ENCODE measurements at regions not wholly inside any gene's neighbourhood (a gene's known extent, or its start where the extent isn't known, plus 50 kb on each side); places are given as distances from the start of the nearest gene placed in this dataset.

DNA sequence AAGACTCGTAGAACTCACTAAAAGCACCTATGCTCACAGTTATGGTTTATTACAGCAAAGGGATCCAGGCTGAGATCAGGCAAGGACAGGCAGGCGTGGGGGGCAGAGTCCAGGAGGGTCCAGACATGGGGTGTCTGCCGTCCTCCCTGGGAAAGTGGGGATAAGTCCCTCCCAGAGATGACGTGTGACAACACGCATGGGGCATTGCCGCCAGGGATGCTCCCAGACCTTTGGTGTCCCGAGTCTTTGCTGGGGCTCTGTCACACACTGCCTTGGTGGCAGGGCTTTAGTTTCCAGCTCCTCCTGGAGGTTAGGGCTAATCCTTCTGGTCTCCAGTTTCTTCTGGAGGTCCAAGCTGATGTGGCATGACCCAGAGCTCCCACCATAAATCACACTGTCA lies 226.7 kb downstream of the CTTN start:
- DNase-seq (ENCODE audit: low spot score), result no peak
- Mint-ChIP-seq H3K4me3 (ENCODE audit: unreplicated experiment) (no peak overlapping the region), H3K4me1 (ENCODE audit: low read depth) (no peaks in the 10 kb centered on the region), H3K27me3 (ENCODE audit: low read depth) (peaks cover 16% of the 10 kb centered on the region), H3K27ac (ENCODE audit: unreplicated experiment) (no peak overlapping the region), H3K9me3 (ENCODE audit: low read depth) (no peaks in the 10 kb centered on the region), H3K36me3 (ENCODE audit: low read depth) (no peaks in the 10 kb centered on the region)
- TF ChIP-seq, protein P1, sequence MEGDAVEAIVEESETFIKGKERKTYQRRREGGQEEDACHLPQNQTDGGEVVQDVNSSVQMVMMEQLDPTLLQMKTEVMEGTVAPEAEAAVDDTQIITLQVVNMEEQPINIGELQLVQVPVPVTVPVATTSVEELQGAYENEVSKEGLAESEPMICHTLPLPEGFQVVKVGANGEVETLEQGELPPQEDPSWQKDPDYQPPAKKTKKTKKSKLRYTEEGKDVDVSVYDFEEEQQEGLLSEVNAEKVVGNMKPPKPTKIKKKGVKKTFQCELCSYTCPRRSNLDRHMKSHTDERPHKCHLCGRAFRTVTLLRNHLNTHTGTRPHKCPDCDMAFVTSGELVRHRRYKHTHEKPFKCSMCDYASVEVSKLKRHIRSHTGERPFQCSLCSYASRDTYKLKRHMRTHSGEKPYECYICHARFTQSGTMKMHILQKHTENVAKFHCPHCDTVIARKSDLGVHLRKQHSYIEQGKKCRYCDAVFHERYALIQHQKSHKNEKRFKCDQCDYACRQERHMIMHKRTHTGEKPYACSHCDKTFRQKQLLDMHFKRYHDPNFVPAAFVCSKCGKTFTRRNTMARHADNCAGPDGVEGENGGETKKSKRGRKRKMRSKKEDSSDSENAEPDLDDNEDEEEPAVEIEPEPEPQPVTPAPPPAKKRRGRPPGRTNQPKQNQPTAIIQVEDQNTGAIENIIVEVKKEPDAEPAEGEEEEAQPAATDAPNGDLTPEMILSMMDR (IDR thresholded peaks at IDR 0.05), result no peak

DNA sequence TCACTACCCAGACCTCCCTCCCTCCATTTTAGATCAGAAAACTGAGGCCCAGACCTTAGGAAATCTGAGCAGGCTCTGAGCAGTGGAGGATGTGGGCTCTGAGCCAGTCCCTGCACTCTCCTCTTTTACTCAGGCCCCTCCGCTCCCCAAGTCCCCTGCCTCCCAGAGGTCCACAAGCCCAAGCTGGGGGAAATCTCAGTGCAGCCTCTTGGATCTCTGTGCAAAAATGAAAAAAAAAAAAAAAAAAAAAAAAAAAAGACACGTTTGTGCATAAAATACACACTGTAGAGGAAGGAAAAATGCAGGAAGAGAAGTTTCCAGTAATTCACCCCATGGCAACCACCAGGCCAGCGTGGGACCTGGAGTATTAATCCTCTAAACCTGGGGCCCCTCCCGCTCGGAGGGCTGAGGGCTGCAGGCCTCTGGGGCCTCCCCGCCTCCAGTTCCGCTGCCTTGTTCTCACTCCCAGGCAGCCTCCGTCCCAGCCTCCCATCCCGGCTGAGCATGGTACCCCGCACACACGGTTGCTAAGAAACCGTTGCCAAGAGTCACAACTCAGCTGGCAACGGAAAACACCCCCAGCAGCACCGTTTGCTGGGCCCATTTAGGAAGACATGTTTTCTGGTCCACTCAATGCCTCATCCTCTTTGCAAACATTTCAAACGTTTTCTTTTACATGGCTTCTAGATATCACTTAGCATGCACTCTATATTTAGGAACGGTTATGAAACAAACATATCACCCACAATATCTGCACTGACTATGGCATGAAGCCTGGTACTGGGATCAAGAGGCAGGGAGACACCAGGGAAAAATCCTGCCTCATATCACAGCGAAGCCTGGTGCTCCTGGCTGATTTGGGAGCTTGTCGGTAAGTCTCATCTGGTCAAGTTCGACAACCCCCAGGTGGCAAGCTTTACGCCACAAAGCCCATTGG lies 227.5 kb downstream of the CTTN start:
- no peak overlapping the region for H3K4me3 Mint-ChIP-seq (ENCODE audit: unreplicated experiment)
- TF ChIP-seq, protein P1 (IDR thresholded peaks at IDR 0.05), result no peak
- H3K4me1 Mint-ChIP-seq (ENCODE audit: low read depth), result no peaks in the 10 kb centered on the region
- DNase-seq (ENCODE audit: low spot score), result no peak
- H3K9me3 Mint-ChIP-seq (ENCODE audit: low read depth), result no peaks in the 10 kb centered on the region
- no peak overlapping the region for H3K27ac Mint-ChIP-seq (ENCODE audit: unreplicated experiment)
- H3K27me3 Mint-ChIP-seq (ENCODE audit: low read depth), result peaks cover 22% of the 10 kb centered on the region
- H3K36me3 Mint-ChIP-seq (ENCODE audit: low read depth), result no peaks in the 10 kb centered on the region

DNA sequence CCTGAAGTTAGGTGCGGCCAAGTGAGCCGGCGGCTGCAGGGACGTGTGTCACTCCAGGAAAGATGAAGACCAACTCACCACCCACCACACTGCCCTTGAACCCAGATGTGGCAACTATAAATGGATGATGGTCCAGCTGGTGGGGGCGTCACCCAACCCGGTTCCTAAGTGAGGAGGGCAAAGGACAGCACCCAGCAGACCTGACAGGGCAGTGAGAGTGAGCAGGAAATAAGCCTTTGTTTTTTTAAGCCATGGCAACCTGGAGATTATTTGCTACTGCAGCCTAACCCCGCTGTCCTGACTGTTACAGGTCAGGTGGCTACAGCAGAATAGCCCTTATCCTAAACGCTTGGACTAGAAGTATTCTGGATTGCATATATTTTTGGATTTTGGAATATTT lies 228.9 kb downstream of the CTTN start:
- no peak for DNase-seq (ENCODE audit: low spot score)
- H3K4me1 Mint-ChIP-seq (ENCODE audit: low read depth), result no peaks in the 10 kb centered on the region
- no peak overlapping the region for H3K4me3 Mint-ChIP-seq (ENCODE audit: unreplicated experiment)
- H3K9me3 Mint-ChIP-seq (ENCODE audit: low read depth), result no peaks in the 10 kb centered on the region
- H3K27ac Mint-ChIP-seq (ENCODE audit: unreplicated experiment), result no peak overlapping the region
- peaks cover 28% of the 10 kb centered on the region for H3K27me3 Mint-ChIP-seq (ENCODE audit: low read depth)
- TF ChIP-seq, protein P1 (IDR thresholded peaks at IDR 0.05), result no peak
- no peaks in the 10 kb centered on the region for H3K36me3 Mint-ChIP-seq (ENCODE audit: low read depth)

DNA sequence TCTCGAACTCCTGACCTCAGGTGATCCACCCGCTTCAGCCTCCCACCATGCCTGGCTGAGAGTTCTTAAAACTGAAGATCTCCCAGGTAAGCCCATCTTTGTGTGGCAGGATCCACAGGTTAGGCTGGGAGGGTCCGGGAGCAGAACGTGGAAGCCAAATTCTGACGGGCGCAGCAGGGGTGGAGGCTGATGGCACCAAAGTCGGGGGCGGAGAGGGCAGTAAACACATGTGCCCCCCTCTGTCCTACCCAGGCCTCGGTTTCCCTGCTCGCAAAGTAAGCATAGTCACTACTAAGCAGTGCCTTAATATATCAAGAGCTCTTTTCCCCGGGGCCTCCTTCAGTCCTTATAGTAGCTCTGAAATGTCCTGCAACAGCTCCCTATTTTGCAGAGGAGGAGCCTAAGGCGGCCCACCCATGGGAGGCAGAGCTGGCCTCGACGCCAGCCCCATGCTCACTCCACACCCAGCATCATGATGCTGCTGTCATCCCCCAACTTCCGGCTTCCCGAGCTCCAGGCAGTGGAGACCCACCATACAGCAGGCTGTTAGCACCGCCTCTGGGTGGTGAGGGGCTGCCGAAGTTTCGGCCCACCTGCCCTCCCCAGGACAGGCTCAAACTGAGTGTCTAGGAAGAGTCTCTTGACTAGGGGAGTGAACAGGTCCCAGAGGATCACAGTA lies 230.0 kb downstream of the CTTN start:
- H3K9me3 Mint-ChIP-seq (ENCODE audit: low read depth), result no peaks in the 10 kb centered on the region
- no peaks in the 10 kb centered on the region for H3K36me3 Mint-ChIP-seq (ENCODE audit: low read depth)
- no peaks in the 10 kb centered on the region for H3K4me1 Mint-ChIP-seq (ENCODE audit: low read depth)
- peaks cover 29% of the 10 kb centered on the region for H3K27me3 Mint-ChIP-seq (ENCODE audit: low read depth)
- no peak overlapping the region for H3K27ac Mint-ChIP-seq (ENCODE audit: unreplicated experiment)
- H3K4me3 Mint-ChIP-seq (ENCODE audit: unreplicated experiment), result no peak overlapping the region
- no peak for DNase-seq (ENCODE audit: low spot score)
- TF ChIP-seq, protein P1 (IDR thresholded peaks at IDR 0.05), result no peak

Data from chondrocyte (in vitro differentiated cells).